ENCODE measurements at regions not wholly inside any gene's neighbourhood (a gene's known extent, or its start where the extent isn't known, plus 50 kb on each side); places are given as distances from the start of the nearest gene placed in this dataset.

- peak; percentile 20 for DNase-seq
- intact Hi-C loops (cut with micrococcal nuclease), result no loop called here
- CTCF ChIA-PET, result interaction anchor here (2.1 kb wide), 1 partner anchor 9 kb away, joined by 8 read pairs; no protein-coding TSS in a partner anchor
- POLR2A ChIA-PET, result interaction anchor here (1.1 kb wide), 1 partner anchor 39 kb away, joined by 3 read pairs; no protein-coding TSS in a partner anchor
- TF ChIP-seq CTCF (IDR thresholded peaks at IDR 0.05), result no peak
- no peak overlapping the region for H3K4me3 Mint-ChIP-seq
- no peaks in the 10 kb centered on the region for H3K9me3 Mint-ChIP-seq
- H3K27ac Mint-ChIP-seq, result no peak overlapping the region
- no peaks in the 10 kb centered on the region for H3K27me3 Mint-ChIP-seq
- peaks cover 13% of the 10 kb centered on the region for H3K4me1 Mint-ChIP-seq (ENCODE audit: low read depth)
- no peaks in the 10 kb centered on the region for H3K36me3 Mint-ChIP-seq (ENCODE audit: low read depth)
- ATAC-seq, result peak; percentile 85
These were observed 516.7 kb upstream of the CFAP20DC start for GRCh38 chr3:59566481-59566975.

- no peak for ATAC-seq
- Mint-ChIP-seq H3K27me3 (no peaks in the 10 kb centered on the region), H3K4me1 (ENCODE audit: low read depth) (peaks cover 22% of the 10 kb centered on the region), H3K27ac (no peak overlapping the region), H3K4me3 (no peak overlapping the region), H3K9me3 (no peaks in the 10 kb centered on the region), H3K36me3 (ENCODE audit: low read depth) (no peaks in the 10 kb centered on the region)
- no peak for DNase-seq
- ChIA-PET POLR2A (no interaction called here), CTCF (interaction anchor here (2.1 kb wide), 1 partner anchor 10 kb away, joined by 8 read pairs; no protein-coding TSS in a partner anchor)
- intact Hi-C loops (cut with micrococcal nuclease), result no loop called here
- TF ChIP-seq CTCF (IDR thresholded peaks at IDR 0.05), result no peak
These were observed 515.3 kb upstream of the CFAP20DC start for GRCh38 chr3:59565125-59565524.

- H3K36me3 Mint-ChIP-seq (ENCODE audit: low read depth), result no peaks in the 10 kb centered on the region
- H3K27me3 Mint-ChIP-seq, result no peaks in the 10 kb centered on the region
- no peaks in the 10 kb centered on the region for H3K9me3 Mint-ChIP-seq
- TF ChIP-seq CTCF (IDR thresholded peaks at IDR 0.05), result no peak
- H3K4me1 Mint-ChIP-seq (ENCODE audit: low read depth), result peaks cover 34% of the 10 kb centered on the region
- H3K27ac Mint-ChIP-seq, result no peak overlapping the region
- intact Hi-C loops (cut with micrococcal nuclease), result loop anchor here (5.0 kb wide), 1 partner anchor 177 kb away; no protein-coding TSS in a partner anchor
- ATAC-seq, result no peak
- CTCF ChIA-PET, result no interaction called here
- no peak overlapping the region for H3K4me3 Mint-ChIP-seq
- POLR2A ChIA-PET, result no interaction called here
- DNase-seq, result no peak
These were observed 514.1 kb upstream of the CFAP20DC start for GRCh38 chr3:59563966-59564365.

GRCh38 chr3:59563072-59563605 is 513.3 kb upstream of the CFAP20DC start:
- Mint-ChIP-seq H3K27me3 (no peaks in the 10 kb centered on the region), H3K27ac (no peak overlapping the region), H3K36me3 (ENCODE audit: low read depth) (no peaks in the 10 kb centered on the region), H3K4me1 (ENCODE audit: low read depth) (peaks cover 37% of the 10 kb centered on the region), H3K4me3 (no peak overlapping the region), H3K9me3 (no peaks in the 10 kb centered on the region)
- DNase-seq (no peak), ATAC-seq (no peak)
- CTCF ChIA-PET, result no interaction called here
- POLR2A ChIA-PET, result no interaction called here
- TF ChIP-seq CTCF (IDR thresholded peaks at IDR 0.05), result no peak
- intact Hi-C loops (cut with micrococcal nuclease), result loop anchor here (5.0 kb wide), 1 partner anchor 176 kb away; no protein-coding TSS in a partner anchor

- ChIA-PET POLR2A (interaction anchor here (0.8 to 1.0 kb wide), 3 partner anchors 12 to 116 kb away, joined by 3 read pairs; no protein-coding TSS in a partner anchor), CTCF (interaction anchor here (1.0 to 2.6 kb wide), 2 partner anchors 16 to 246 kb away, joined by 3 to 17 read pairs; no protein-coding TSS in a partner anchor)
- H3K36me3 Mint-ChIP-seq (ENCODE audit: low read depth), result no peaks in the 10 kb centered on the region
- no peak for TF ChIP-seq CTCF (IDR thresholded peaks at IDR 0.05)
- ATAC-seq (peak; percentile 97), DNase-seq (peak; percentile 62)
- intact Hi-C loops (cut with micrococcal nuclease), result loop anchor here (5.0 kb wide), 1 partner anchor 173 kb away; no protein-coding TSS in a partner anchor
- H3K4me1 Mint-ChIP-seq (ENCODE audit: low read depth), result peaks cover 26% of the 10 kb centered on the region
- H3K27ac Mint-ChIP-seq, result peak overlapping the region; percentile 93
- no peaks in the 10 kb centered on the region for H3K9me3 Mint-ChIP-seq
- H3K27me3 Mint-ChIP-seq, result no peaks in the 10 kb centered on the region
- H3K4me3 Mint-ChIP-seq, result no peak overlapping the region
These were observed 510.1 kb upstream of the CFAP20DC start for GRCh38 chr3:59559721-59560435.

Data from activated CD8-positive, alpha-beta T cell treated with anti-CD3 and anti-CD28 coated beads for 36 hours (primary cell).